H1 (cell line): ENCODE measurements at regions not wholly inside any gene's neighbourhood (a gene's known extent, or its start where the extent isn't known, plus 50 kb on each side); places are given as distances from the start of the nearest gene placed in this dataset.

Experiments used
- CTCF ChIA-PET: fragments of 300-600 bp; sonication (Branson Sonifier 250); formaldehyde crosslinking; loops from one replicate; lab custom pipeline; 2021; ENCODE audit not compliant: partially characterized antibody; lab: Charles Lee
- POLR2A ChIA-PET: fragments of 300-600 bp; sonication (Branson Sonifier 250); formaldehyde crosslinking; loops from one replicate; lab custom pipeline; 2021; ENCODE audit warnings: inconsistent platforms; ENCODE audit not compliant: partially characterized antibody; lab: Charles Lee
- DNase-seq, 2 experiments: peaks; one replicate each; pipeline versions ENCODE4 v3.0.0 to v3.0.0-alpha.2; 2010 to 2022; ENCODE audit warnings: low spot score in 2 of 2, low read depth in 1 of 2, mixed read lengths in 1 of 2
- FAIRE-seq: peaks from 2 replicates; lab custom pipeline; 2011; peaks lifted over from hg19 to GRCh38; lab: Jason Lieb, UNC
- H2AFZ ChIP-seq: 2 replicates; pipeline ENCODE4 v1.8.1; 2012; ENCODE audit warnings: low read length, inconsistent platforms
- H2AK5ac ChIP-seq: 2 replicates; pipeline ENCODE4 v1.6.1; 2013; ENCODE audit warnings: low read depth, low read length
- H2BK120ac ChIP-seq: replicated peaks from 2 replicates; pipeline ENCODE3; 2013; ENCODE audit warnings: low read depth, low read length, inconsistent platforms
- H2BK12ac ChIP-seq: 2 replicates; pipeline ENCODE4 v1.6.1; 2013; ENCODE audit warnings: low read depth, low read length
- H2BK15ac ChIP-seq: 2 replicates; pipeline ENCODE4 v1.6.1; 2013; ENCODE audit warnings: low read length
- H2BK20ac ChIP-seq: 2 replicates; pipeline ENCODE4 v1.6.1; 2013; ENCODE audit warnings: low read length
- H2BK5ac ChIP-seq: 2 replicates; pipeline ENCODE4 v1.6.1; 2013; ENCODE audit warnings: low read depth, low read length
- H3K14ac ChIP-seq: 2 replicates; pipeline ENCODE4 v1.6.1; 2013; ENCODE audit warnings: inconsistent platforms; ENCODE audit not compliant: insufficient read length
- H3K18ac ChIP-seq: 2 replicates; pipeline ENCODE4 v1.6.1; 2013; ENCODE audit warnings: low read length; ENCODE audit errors: extremely low read depth
- H3K23ac ChIP-seq: 2 replicates; pipeline ENCODE4 v1.6.1; 2013; ENCODE audit warnings: inconsistent platforms; ENCODE audit not compliant: insufficient read length
- H3K23me2 ChIP-seq: 2 replicates; pipeline ENCODE4 v1.6.1; 2013; ENCODE audit warnings: low read depth, low read length
- H3K27ac ChIP-seq: 2 replicates; pipeline ENCODE4 v1.6.1; 2011; ENCODE audit warnings: low read depth, low read length, inconsistent platforms
- H3K27me3 ChIP-seq, 4 experiments: replicated peaks in 1 of 4; 1 replicate in 1 of 4; 2 replicates in 3 of 4; pipeline versions ENCODE4 v1.6.1 to v1.8.1; 2011 to 2013; ENCODE audit warnings: low read length in 3 of 4, mild to moderate bottlenecking in 3 of 4, inconsistent platforms in 2 of 4, mixed read lengths in 2 of 4, moderate library complexity in 1 of 4; ENCODE audit not compliant: control insufficient read depth in 3 of 4, insufficient read depth in 3 of 4; ENCODE audit errors: extremely low read depth in 1 of 4
- H3K36me3 ChIP-seq, 4 experiments: 2 replicates each; pipeline versions ENCODE4 v1.6.1 to v1.8.1; 2011 to 2013; ENCODE audit warnings: mild to moderate bottlenecking in 4 of 4, low read length in 3 of 4, moderate library complexity in 2 of 4, control low read depth in 1 of 4, inconsistent platforms in 1 of 4; ENCODE audit not compliant: insufficient read depth in 4 of 4, control insufficient read depth in 2 of 4
- H3K4ac ChIP-seq: replicated peaks from 2 replicates; pipeline ENCODE3; 2013; ENCODE audit warnings: low read length, low read depth, mixed read lengths, inconsistent platforms; ENCODE audit not compliant: insufficient read length
- H3K4me1 ChIP-seq, 4 experiments: replicated peaks in 1 of 4; 1 replicate in 1 of 4; 2 replicates in 3 of 4; pipeline versions ENCODE4 v1.6.1 to v1.8.1; 2011 to 2013; ENCODE audit warnings: low read length in 3 of 4, inconsistent platforms in 2 of 4, mixed read lengths in 1 of 4; ENCODE audit not compliant: insufficient read depth in 4 of 4, control insufficient read depth in 3 of 4
- H3K4me2 ChIP-seq, 2 experiments: 2 replicates each; pipeline versions ENCODE4 v1.6.1 to v1.8.1; 2011 to 2013; ENCODE audit warnings: low read depth in 2 of 2, low read length in 2 of 2, control low read depth in 1 of 2, inconsistent platforms in 1 of 2, mild to moderate bottlenecking in 1 of 2; ENCODE audit not compliant: insufficient read depth in 1 of 2
- H3K4me3 ChIP-seq, 4 experiments: fragments of 200-600, 300-600 bp in 1 of 4; sonication (generic), shearing (Covaris generic), sonication (Bioruptor Twin) in 1 of 4; 2 replicates each; pipeline versions ENCODE4 v1.5.1 to v1.8.1; 2011 to 2016; ENCODE audit warnings: low read length in 4 of 4, low read depth in 3 of 4, control low read depth in 2 of 4, inconsistent platforms in 2 of 4, mild to moderate bottlenecking in 2 of 4, mixed read lengths in 1 of 4, moderate library complexity in 1 of 4; ENCODE audit not compliant: insufficient read depth in 2 of 4; ENCODE audit errors: extremely low read depth in 1 of 4
- H3K56ac ChIP-seq: replicated peaks from 2 replicates; pipeline ENCODE3; 2013; ENCODE audit warnings: low read depth, mild to moderate bottlenecking, mixed read lengths, low read length, inconsistent platforms; ENCODE audit not compliant: insufficient read length
- H3K79me1 ChIP-seq: 2 replicates; pipeline ENCODE4 v1.6.1; 2013; ENCODE audit warnings: low read depth, low read length, control low read depth
- H3K79me2 ChIP-seq, 2 experiments: 2 replicates each; pipeline versions ENCODE4 v1.6.1 to v1.8.1; 2012 to 2013; ENCODE audit warnings: low read length in 2 of 2, mild to moderate bottlenecking in 2 of 2, inconsistent platforms in 1 of 2; ENCODE audit not compliant: insufficient read depth in 2 of 2, control insufficient read depth in 1 of 2
- H3K9ac ChIP-seq, 4 experiments: replicated peaks in 1 of 4; 1 replicate in 1 of 4; 2 replicates in 3 of 4; pipeline versions ENCODE4 v1.6.1 to v1.8.1; 2011 to 2013; ENCODE audit warnings: low read depth in 3 of 4, low read length in 3 of 4, control low read depth in 2 of 4, mild to moderate bottlenecking in 2 of 4, moderate library complexity in 2 of 4, inconsistent platforms in 1 of 4; ENCODE audit errors: extremely low read depth in 1 of 4
- H3K9me3 ChIP-seq, 2 experiments: 2 replicates each; pipeline versions ENCODE4 v1.6.1 to v1.8.1; 2012 to 2013; ENCODE audit warnings: mild to moderate bottlenecking in 2 of 2, moderate library complexity in 2 of 2, control low read depth in 1 of 2, inconsistent platforms in 1 of 2, low read depth in 1 of 2, low read length in 1 of 2, mixed read lengths in 1 of 2; ENCODE audit not compliant: insufficient read depth in 2 of 2
- H4K20me1 ChIP-seq, 2 experiments: replicated peaks in 1 of 2; 2 replicates each; pipeline versions ENCODE3 to v1.8.1; 2011 to 2013; ENCODE audit warnings: inconsistent platforms in 2 of 2, low read length in 2 of 2, mild to moderate bottlenecking in 1 of 2; ENCODE audit not compliant: insufficient read depth in 2 of 2, control insufficient read depth in 1 of 2
- H4K5ac ChIP-seq: 2 replicates; pipeline ENCODE4 v1.6.1; 2013; ENCODE audit warnings: low read length, low read depth, mixed read lengths, inconsistent platforms; ENCODE audit not compliant: insufficient read length
- H4K8ac ChIP-seq: 2 replicates; pipeline ENCODE4 v1.8.0; 2013; ENCODE audit warnings: mild to moderate bottlenecking, moderate library complexity, low read length, inconsistent platforms; ENCODE audit not compliant: insufficient read depth; ENCODE audit errors: extremely low read depth
- H4K91ac ChIP-seq: replicated peaks from 2 replicates; pipeline ENCODE3; 2013; ENCODE audit warnings: low read length, mixed read lengths, inconsistent platforms; ENCODE audit not compliant: insufficient read length
- CHD2 ChIP-seq: IDR thresholded peaks from 2 replicates; pipeline ENCODE4 v1.6.1; 2012; ENCODE audit warnings: low read length, improper control_type of control experiment
- CTBP2 ChIP-seq: IDR thresholded peaks from 2 replicates; pipeline ENCODE4 v1.7.0; 2011; ENCODE audit warnings: borderline replicate concordance, mild to moderate bottlenecking, moderate library complexity, mixed read lengths, low read length; ENCODE audit not compliant: insufficient read depth, insufficient read length
- CTCF ChIP-seq, 3 experiments: IDR thresholded peaks; 1 replicate in 2 of 3; 2 replicates in 1 of 3; pipeline versions ENCODE4 v1.5.1 to v1.6.1; 2011; ENCODE audit warnings: low read length in 3 of 3, mild to moderate bottlenecking in 3 of 3, inconsistent platforms in 2 of 3, low read depth in 1 of 3, moderate library complexity in 1 of 3; ENCODE audit not compliant: insufficient read depth in 1 of 3; ENCODE audit errors: control extremely low read depth in 1 of 3
- FOSL1 ChIP-seq: IDR thresholded peaks from 2 replicates; pipeline ENCODE4 v1.6.1; 2011; ENCODE audit warnings: mild to moderate bottlenecking, low read depth, low read length, moderate library complexity; ENCODE audit not compliant: insufficient read depth
- RBBP5 ChIP-seq: IDR thresholded peaks from 2 replicates; pipeline ENCODE4 v1.7.1; 2012; ENCODE audit warnings: low read depth, mild to moderate bottlenecking, inconsistent platforms, low read length, moderate library complexity, borderline replicate concordance
- RNF2 ChIP-seq: fragments of 200-900, 300-1000 bp; sonication (generic); IDR thresholded peaks from 2 replicates; pipeline ENCODE4 v1.7.1; 2016; ENCODE audit warnings: borderline replicate concordance, low read depth, mild to moderate bottlenecking, antibody characterized with exemption, low read length; ENCODE audit not compliant: poor library complexity, severe bottlenecking; ENCODE audit errors: missing control alignments
- RXRA ChIP-seq: IDR thresholded peaks from 2 replicates; pipeline ENCODE4 v1.6.1; 2011; ENCODE audit warnings: low read depth, mild to moderate bottlenecking, low read length, moderate library complexity; ENCODE audit not compliant: insufficient read depth
- SIX5 ChIP-seq: IDR thresholded peaks from 2 replicates; pipeline ENCODE4 v1.6.1; 2011; ENCODE audit warnings: mild to moderate bottlenecking, low read depth, low read length
- USF2 ChIP-seq: IDR thresholded peaks from 2 replicates; pipeline ENCODE4 v1.6.1; 2011; ENCODE audit warnings: low read length, improper control_type of control experiment
- WGBS, 2 experiments: shearing (Covaris generic) in 1 of 2; methylation state at CpG; one replicate each; pipeline versions ENCODE4 v1.1.6 to v1.1.7; 2013 to 2015; ENCODE audit warnings: low lambda C conversion rate in 2 of 2, mixed read lengths in 2 of 2, inconsistent platforms in 1 of 2, low coverage in 1 of 2, missing lambda C conversion rate in 1 of 2; ENCODE audit not compliant: insufficient replicate concordance in 2 of 2, insufficient coverage in 1 of 2, insufficient read length in 1 of 2; ENCODE audit errors: extremely low coverage in 1 of 2, missing lambda C conversion rate in 1 of 2; 5-methylcytosine and 5-hydroxymethylcytosine counted together

GRCh38 chr7:153938451-153938850 is 113.7 kb upstream of the DPP6 start:
- DNase-seq (no peak), FAIRE-seq (no peak)
- Histone ChIP-seq H3K9me3 (peaks cover 31 to 68% of the 10 kb centered on the region in 2 experiments), H2AK5ac (no peak overlapping the region), H3K79me1 (no peaks in the 10 kb centered on the region), H4K8ac (no peak overlapping the region), H3K4ac (no peak overlapping the region), H2BK120ac (no peak overlapping the region), H3K4me3 (no peak overlapping the region), H4K20me1 (no peaks in the 10 kb centered on the region), H3K18ac (no peak overlapping the region), H4K5ac (no peak overlapping the region), H2BK15ac (no peak overlapping the region), H2BK5ac (no peak overlapping the region), H3K27me3 (no peaks in the 10 kb centered on the region), H3K27ac (no peak overlapping the region), H4K91ac (no peak overlapping the region), H3K4me1 (no peaks in the 10 kb centered on the region; a peak in 1 of 7 replicates), H3K14ac (no peak overlapping the region), H2AFZ (no peak overlapping the region), H3K23me2 (no peaks in the 10 kb centered on the region), H3K9ac (no peak overlapping the region), H2BK20ac (no peak overlapping the region), H2BK12ac (no peak overlapping the region), H3K36me3 (no peaks in the 10 kb centered on the region), H3K23ac (no peak overlapping the region), H3K79me2 (no peaks in the 10 kb centered on the region), H3K4me2 (no peak overlapping the region), H3K56ac (no peak overlapping the region)
- POLR2A ChIA-PET, result no interaction called here
- CTCF ChIA-PET, result interaction anchor here (1.6 kb wide), 1 partner anchor 10 kb away, joined by 8 read pairs; no protein-coding TSS in a partner anchor
- 84% methylated on average over 8 of the region's 8 CpGs; no CpG with 5 or more reads in 1 of the 2 experiments for WGBS, 2 experiments
- TF ChIP-seq RXRA (no peak), CTCF (IDR thresholded peaks at IDR 0.05; ENCODE audit: control extremely low read depth in 1 of 3, insufficient read depth in 1 of 3, low read depth in 1 of 3, low read length in 3 of 3) (no peak), USF2 (no peak), CHD2 (no peak), RBBP5 (no peak), CTBP2 (no peak), RNF2 (no peak), SIX5 (no peak), FOSL1 (no peak)
